ENCODE measurements at regions not wholly inside any gene's neighbourhood (a gene's known extent, or its start where the extent isn't known, plus 50 kb on each side); places are given as distances from the start of the nearest gene placed in this dataset.

DNA sequence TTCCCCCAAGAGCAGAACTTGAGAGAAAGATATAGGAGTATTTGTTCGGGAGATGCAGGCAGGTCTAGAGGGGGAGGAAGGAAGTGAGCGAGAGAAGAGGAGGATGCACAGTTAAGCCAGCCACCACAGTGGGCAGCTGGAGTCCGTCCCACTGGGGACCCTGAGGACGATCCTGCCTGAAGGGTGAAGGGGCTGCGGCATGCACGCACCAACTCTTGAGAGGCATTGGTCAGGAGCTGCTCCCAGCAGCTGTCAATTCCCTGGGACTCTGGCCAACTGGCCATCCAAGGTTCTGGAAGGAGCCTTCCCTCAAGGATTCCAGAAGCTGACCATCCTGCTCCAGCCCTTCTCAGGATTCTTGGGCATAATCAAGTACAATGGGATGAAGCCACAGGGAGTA is 246.9 kb downstream of the MATN1 start:
- peaks cover 3% of the 10 kb centered on the region in 2 donors for H3K9me3 ChIP-seq (ENCODE audit: control insufficient read depth in 2 of 2, low read length in 2 of 2)
- no peak overlapping the region for H3K4me3 ChIP-seq (ENCODE audit: low read length in 2 of 2)
- H3K4me1 ChIP-seq (ENCODE audit: control insufficient read depth in 2 of 2, insufficient read depth in 2 of 2, low read length in 2 of 2) = no peaks in the 10 kb centered on the region
- H3K36me3 ChIP-seq (ENCODE audit: control insufficient read depth in 2 of 2, insufficient read depth in 2 of 2, low read length in 2 of 2) = no peaks in the 10 kb centered on the region
- H3K27me3 ChIP-seq (ENCODE audit: control insufficient read depth in 2 of 2, insufficient read depth in 2 of 2, low read length in 2 of 2) = no peaks in the 10 kb centered on the region
- H3K9ac ChIP-seq (ENCODE audit: low read depth in 1 of 2, low read length in 2 of 2) = no peak overlapping the region
- no peak overlapping the region for H3K27ac ChIP-seq (ENCODE audit: low read depth in 2 of 2, low read length in 2 of 2)

DNA sequence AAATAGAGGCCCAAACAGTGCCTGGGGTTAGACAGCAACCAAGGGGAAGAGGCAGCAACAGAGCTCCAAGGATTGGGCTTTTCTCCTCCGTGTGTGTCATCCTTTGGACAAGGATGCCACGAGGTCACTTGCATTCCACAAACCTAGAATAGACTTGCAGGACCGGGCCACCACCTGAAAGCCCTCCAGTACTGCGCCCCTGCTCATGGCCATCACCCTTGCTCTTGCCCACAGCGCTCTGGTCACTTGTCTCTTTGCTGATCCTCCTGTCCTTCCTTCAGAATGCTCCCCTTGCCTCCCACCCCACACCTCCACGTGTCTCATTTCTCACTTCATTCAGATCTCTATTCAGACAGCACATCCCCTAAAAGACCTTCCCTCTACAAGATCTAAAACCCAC is 247.4 kb downstream of the MATN1 start:
- Histone ChIP-seq H3K9ac (ENCODE audit: low read depth in 1 of 2, low read length in 2 of 2) (no peak overlapping the region), H3K27me3 (ENCODE audit: control insufficient read depth in 2 of 2, insufficient read depth in 2 of 2, low read length in 2 of 2) (no peaks in the 10 kb centered on the region), H3K4me1 (ENCODE audit: control insufficient read depth in 2 of 2, insufficient read depth in 2 of 2, low read length in 2 of 2) (no peaks in the 10 kb centered on the region), H3K36me3 (ENCODE audit: control insufficient read depth in 2 of 2, insufficient read depth in 2 of 2, low read length in 2 of 2) (no peaks in the 10 kb centered on the region), H3K27ac (ENCODE audit: low read depth in 2 of 2, low read length in 2 of 2) (no peak overlapping the region), H3K4me3 (ENCODE audit: low read length in 2 of 2) (no peak overlapping the region), H3K9me3 (ENCODE audit: control insufficient read depth in 2 of 2, low read length in 2 of 2) (peaks cover 0 to 3% of the 10 kb centered on the region in 2 donors)

- H3K4me3 ChIP-seq (ENCODE audit: low read length in 2 of 2) = no peak overlapping the region
- H3K9ac ChIP-seq (ENCODE audit: low read depth in 1 of 2, low read length in 2 of 2) = no peak overlapping the region
- no peaks in the 10 kb centered on the region for H3K36me3 ChIP-seq (ENCODE audit: control insufficient read depth in 2 of 2, insufficient read depth in 2 of 2, low read length in 2 of 2)
- no peak overlapping the region for H3K27ac ChIP-seq (ENCODE audit: low read depth in 2 of 2, low read length in 2 of 2)
- H3K4me1 ChIP-seq (ENCODE audit: control insufficient read depth in 2 of 2, insufficient read depth in 2 of 2, low read length in 2 of 2) = no peaks in the 10 kb centered on the region
- no peaks in the 10 kb centered on the region for H3K27me3 ChIP-seq (ENCODE audit: control insufficient read depth in 2 of 2, insufficient read depth in 2 of 2, low read length in 2 of 2)
- no peaks in the 10 kb centered on the region for H3K9me3 ChIP-seq (ENCODE audit: control insufficient read depth in 2 of 2, low read length in 2 of 2)
Measured at GRCh38 chr1:30475201-30475600, 248.2 kb downstream of the MATN1 start.

DNA sequence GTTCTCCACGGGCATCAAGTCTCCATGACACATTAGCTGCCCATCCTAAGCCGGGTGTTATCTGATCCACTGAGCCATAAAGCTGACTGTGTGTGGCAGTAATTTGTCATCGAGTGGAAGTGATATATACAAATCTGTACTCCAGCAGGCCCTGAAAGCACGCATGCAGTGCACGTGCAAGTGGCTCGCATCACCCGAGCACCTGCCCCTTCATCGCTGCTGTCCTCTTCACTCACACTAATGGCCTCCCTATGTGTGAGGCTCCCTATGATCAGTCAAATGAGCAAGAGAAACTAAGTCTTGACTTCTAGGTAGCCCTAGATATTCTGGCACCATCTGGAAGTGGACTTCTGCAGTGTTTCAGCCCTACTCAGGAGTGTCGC is 248.6 kb downstream of the MATN1 start:
- no peaks in the 10 kb centered on the region for H3K4me1 ChIP-seq (ENCODE audit: control insufficient read depth in 2 of 2, insufficient read depth in 2 of 2, low read length in 2 of 2)
- no peaks in the 10 kb centered on the region for H3K27me3 ChIP-seq (ENCODE audit: control insufficient read depth in 2 of 2, insufficient read depth in 2 of 2, low read length in 2 of 2)
- H3K27ac ChIP-seq (ENCODE audit: low read depth in 2 of 2, low read length in 2 of 2) = no peak overlapping the region
- H3K36me3 ChIP-seq (ENCODE audit: control insufficient read depth in 2 of 2, insufficient read depth in 2 of 2, low read length in 2 of 2) = no peaks in the 10 kb centered on the region
- H3K9ac ChIP-seq (ENCODE audit: low read depth in 1 of 2, low read length in 2 of 2) = no peak overlapping the region
- H3K9me3 ChIP-seq (ENCODE audit: control insufficient read depth in 2 of 2, low read length in 2 of 2) = no peaks in the 10 kb centered on the region
- H3K4me3 ChIP-seq (ENCODE audit: low read length in 2 of 2) = no peak overlapping the region

- H3K27me3 ChIP-seq (ENCODE audit: control insufficient read depth in 2 of 2, insufficient read depth in 2 of 2, low read length in 2 of 2) = no peaks in the 10 kb centered on the region
- no peaks in the 10 kb centered on the region for H3K9me3 ChIP-seq (ENCODE audit: control insufficient read depth in 2 of 2, low read length in 2 of 2)
- H3K4me3 ChIP-seq (ENCODE audit: low read length in 2 of 2) = no peak overlapping the region
- H3K4me1 ChIP-seq (ENCODE audit: control insufficient read depth in 2 of 2, insufficient read depth in 2 of 2, low read length in 2 of 2) = no peaks in the 10 kb centered on the region
- H3K27ac ChIP-seq (ENCODE audit: low read depth in 2 of 2, low read length in 2 of 2) = no peak overlapping the region
- no peak overlapping the region for H3K9ac ChIP-seq (ENCODE audit: low read depth in 1 of 2, low read length in 2 of 2)
- no peaks in the 10 kb centered on the region for H3K36me3 ChIP-seq (ENCODE audit: control insufficient read depth in 2 of 2, insufficient read depth in 2 of 2, low read length in 2 of 2)
Measured at GRCh38 chr1:30473922-30474817, 249.2 kb downstream of the MATN1 start.

DNA sequence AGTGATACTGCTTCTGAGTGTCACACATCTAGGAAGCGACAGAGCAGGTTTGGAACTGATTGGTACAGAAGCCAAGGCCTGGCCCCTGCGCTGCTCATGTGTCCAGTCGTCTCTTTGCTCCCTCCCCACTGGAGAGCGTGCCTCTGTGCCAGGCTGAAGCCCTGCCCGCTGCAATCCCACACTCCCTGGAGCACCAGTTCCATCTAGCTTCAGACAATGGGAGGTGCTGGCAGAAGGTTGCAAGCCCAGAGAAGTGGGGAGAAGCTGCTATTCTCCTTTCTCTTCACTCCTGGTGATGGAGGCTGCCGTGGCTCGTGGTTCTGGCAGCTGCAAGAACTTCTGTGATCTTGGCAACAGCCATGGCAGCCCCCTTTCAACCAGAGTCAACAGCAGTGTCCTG is 250.9 kb downstream of the MATN1 start:
- Histone ChIP-seq H3K9ac (ENCODE audit: low read depth in 1 of 2, low read length in 2 of 2) (no peak overlapping the region), H3K4me3 (ENCODE audit: low read length in 2 of 2) (no peak overlapping the region), H3K27me3 (ENCODE audit: control insufficient read depth in 2 of 2, insufficient read depth in 2 of 2, low read length in 2 of 2) (no peaks in the 10 kb centered on the region), H3K36me3 (ENCODE audit: control insufficient read depth in 2 of 2, insufficient read depth in 2 of 2, low read length in 2 of 2) (no peaks in the 10 kb centered on the region), H3K9me3 (ENCODE audit: control insufficient read depth in 2 of 2, low read length in 2 of 2) (no peaks in the 10 kb centered on the region), H3K27ac (ENCODE audit: low read depth in 2 of 2, low read length in 2 of 2) (no peak overlapping the region), H3K4me1 (ENCODE audit: control insufficient read depth in 2 of 2, insufficient read depth in 2 of 2, low read length in 2 of 2) (no peaks in the 10 kb centered on the region)

DNA sequence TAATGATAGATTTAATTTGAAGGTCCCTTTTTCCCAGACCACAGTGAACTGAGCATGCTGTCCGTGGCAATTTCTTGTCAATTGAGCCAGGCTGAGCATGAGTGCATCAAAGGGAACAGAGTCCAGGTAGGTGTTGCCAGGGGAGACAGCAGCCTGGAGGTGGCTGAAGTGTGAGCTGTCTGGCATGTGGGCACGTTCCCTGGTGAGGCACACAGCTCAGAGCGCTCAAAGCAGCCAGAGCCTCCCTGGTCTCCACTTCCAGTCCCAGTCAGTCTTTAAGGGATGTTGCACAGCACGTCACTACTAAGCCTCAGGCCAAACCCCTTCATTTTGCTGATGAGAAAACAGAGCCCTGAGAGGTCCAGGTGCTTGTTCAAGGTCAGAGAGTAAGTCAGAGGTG is 251.4 kb downstream of the MATN1 start:
- Histone ChIP-seq H3K9ac (ENCODE audit: low read depth in 1 of 2, low read length in 2 of 2) (no peak overlapping the region), H3K4me1 (ENCODE audit: control insufficient read depth in 2 of 2, insufficient read depth in 2 of 2, low read length in 2 of 2) (no peaks in the 10 kb centered on the region), H3K27ac (ENCODE audit: low read depth in 2 of 2, low read length in 2 of 2) (no peak overlapping the region), H3K36me3 (ENCODE audit: control insufficient read depth in 2 of 2, insufficient read depth in 2 of 2, low read length in 2 of 2) (no peaks in the 10 kb centered on the region), H3K27me3 (ENCODE audit: control insufficient read depth in 2 of 2, insufficient read depth in 2 of 2, low read length in 2 of 2) (peaks cover 0 to 1% of the 10 kb centered on the region in 2 donors), H3K4me3 (ENCODE audit: low read length in 2 of 2) (no peak overlapping the region), H3K9me3 (ENCODE audit: control insufficient read depth in 2 of 2, low read length in 2 of 2) (no peaks in the 10 kb centered on the region)

DNA sequence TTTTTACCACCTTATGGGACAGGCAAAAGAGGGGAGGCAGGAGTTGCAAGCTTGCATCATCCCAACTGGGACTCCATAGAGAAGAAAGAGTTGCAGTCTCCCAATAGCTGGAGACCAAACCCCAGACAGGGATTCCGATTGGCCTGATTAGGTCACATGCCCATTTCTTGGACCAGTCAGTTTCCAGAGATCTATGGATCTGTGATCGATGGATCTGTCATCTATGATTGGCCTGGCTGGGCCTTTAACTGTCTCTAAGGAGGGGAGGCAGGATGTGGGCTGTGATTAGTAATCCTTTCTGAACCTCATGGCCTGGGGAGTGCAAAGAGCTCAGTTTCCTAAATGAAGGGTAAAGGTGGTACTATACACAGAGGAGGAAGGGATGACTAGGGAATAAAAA is 252.1 kb downstream of the MATN1 start:
- peaks cover 0 to 2% of the 10 kb centered on the region in 2 donors for H3K27me3 ChIP-seq (ENCODE audit: control insufficient read depth in 2 of 2, insufficient read depth in 2 of 2, low read length in 2 of 2)
- H3K9me3 ChIP-seq (ENCODE audit: control insufficient read depth in 2 of 2, low read length in 2 of 2) = no peaks in the 10 kb centered on the region
- no peak overlapping the region for H3K9ac ChIP-seq (ENCODE audit: low read depth in 1 of 2, low read length in 2 of 2)
- H3K27ac ChIP-seq (ENCODE audit: low read depth in 2 of 2, low read length in 2 of 2) = no peak overlapping the region
- H3K4me3 ChIP-seq (ENCODE audit: low read length in 2 of 2) = no peak overlapping the region
- no peaks in the 10 kb centered on the region for H3K4me1 ChIP-seq (ENCODE audit: control insufficient read depth in 2 of 2, insufficient read depth in 2 of 2, low read length in 2 of 2)
- H3K36me3 ChIP-seq (ENCODE audit: control insufficient read depth in 2 of 2, insufficient read depth in 2 of 2, low read length in 2 of 2) = no peaks in the 10 kb centered on the region

DNA sequence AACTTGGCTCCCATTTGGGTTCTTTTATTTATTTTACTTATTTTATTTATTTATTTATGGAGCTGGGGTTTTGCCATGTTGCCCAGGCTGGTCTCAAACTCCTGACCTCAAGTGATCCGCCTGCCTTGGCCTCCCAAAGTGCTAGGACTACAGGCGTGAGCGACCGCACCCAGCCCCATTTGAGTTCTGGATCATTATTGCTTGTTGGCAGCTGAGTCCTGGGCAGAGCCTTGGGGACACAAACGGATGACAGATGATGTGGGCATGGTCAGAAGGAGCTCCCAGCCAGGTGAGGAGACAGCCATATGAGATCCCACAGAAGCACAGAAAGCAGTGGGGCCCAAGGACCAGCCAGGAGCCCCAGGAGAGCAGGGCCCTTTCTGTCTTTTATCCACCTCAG is 254.0 kb downstream of the MATN1 start:
- Histone ChIP-seq H3K9ac (ENCODE audit: low read depth in 1 of 2, low read length in 2 of 2) (no peak overlapping the region), H3K27ac (ENCODE audit: low read depth in 2 of 2, low read length in 2 of 2) (no peak overlapping the region), H3K9me3 (ENCODE audit: control insufficient read depth in 2 of 2, low read length in 2 of 2) (no peaks in the 10 kb centered on the region), H3K4me1 (ENCODE audit: control insufficient read depth in 2 of 2, insufficient read depth in 2 of 2, low read length in 2 of 2) (no peaks in the 10 kb centered on the region), H3K36me3 (ENCODE audit: control insufficient read depth in 2 of 2, insufficient read depth in 2 of 2, low read length in 2 of 2) (no peaks in the 10 kb centered on the region), H3K27me3 (ENCODE audit: control insufficient read depth in 2 of 2, insufficient read depth in 2 of 2, low read length in 2 of 2) (peaks cover 0 to 2% of the 10 kb centered on the region in 2 donors), H3K4me3 (ENCODE audit: low read length in 2 of 2) (no peak overlapping the region)

DNA sequence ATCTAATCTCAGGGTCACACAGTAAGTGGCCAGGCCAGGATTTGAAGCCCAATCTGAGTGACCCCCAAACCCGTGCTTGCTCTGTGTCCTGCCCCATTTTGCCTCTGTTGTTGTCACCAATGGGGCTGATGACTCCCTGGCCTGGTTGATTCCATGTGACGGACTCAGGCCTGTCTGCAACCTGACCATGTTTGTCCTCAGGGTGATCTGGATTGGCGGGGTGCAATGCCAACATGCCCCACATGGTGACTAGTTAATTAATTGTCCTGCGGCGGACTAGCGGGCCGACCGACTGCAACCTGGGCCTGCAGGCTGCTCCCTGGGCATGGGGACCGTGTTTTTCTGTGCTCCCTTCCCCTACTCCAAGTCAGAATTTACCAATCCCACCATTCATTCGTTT is 256.3 kb downstream of the MATN1 start:
- peaks cover 0 to 2% of the 10 kb centered on the region in 2 donors for H3K27me3 ChIP-seq (ENCODE audit: control insufficient read depth in 2 of 2, insufficient read depth in 2 of 2, low read length in 2 of 2)
- H3K36me3 ChIP-seq (ENCODE audit: control insufficient read depth in 2 of 2, insufficient read depth in 2 of 2, low read length in 2 of 2) = no peaks in the 10 kb centered on the region
- H3K4me3 ChIP-seq (ENCODE audit: low read length in 2 of 2) = no peak overlapping the region
- no peaks in the 10 kb centered on the region for H3K9me3 ChIP-seq (ENCODE audit: control insufficient read depth in 2 of 2, low read length in 2 of 2)
- H3K4me1 ChIP-seq (ENCODE audit: control insufficient read depth in 2 of 2, insufficient read depth in 2 of 2, low read length in 2 of 2) = no peaks in the 10 kb centered on the region
- H3K9ac ChIP-seq (ENCODE audit: low read depth in 1 of 2, low read length in 2 of 2) = no peak overlapping the region
- no peak overlapping the region for H3K27ac ChIP-seq (ENCODE audit: low read depth in 2 of 2, low read length in 2 of 2)

Measured in mucosa of rectum (tissue), 2 donors.